H1 (cell line): ENCODE measurements at regions not wholly inside any gene's neighbourhood (a gene's known extent, or its start where the extent isn't known, plus 50 kb on each side); places are given as distances from the start of the nearest gene placed in this dataset.
A peak's percentile ranks its signal among the peaks of the same experiment; 100 is the strongest.

ENCODE experiments used
- CTCF ChIA-PET: fragments of 300-600 bp; sonication (Branson Sonifier 250); formaldehyde crosslinking; loops from one replicate; lab custom pipeline; 2021; ENCODE audit not compliant: partially characterized antibody; lab: Charles Lee
- POLR2A ChIA-PET: fragments of 300-600 bp; sonication (Branson Sonifier 250); formaldehyde crosslinking; loops from one replicate; lab custom pipeline; 2021; ENCODE audit warnings: inconsistent platforms; ENCODE audit not compliant: partially characterized antibody; lab: Charles Lee
- DNase-seq, 2 experiments: peaks; one replicate each; pipeline versions ENCODE4 v3.0.0 to v3.0.0-alpha.2; 2010 to 2022; ENCODE audit warnings: low spot score in 2 of 2, low read depth in 1 of 2, mixed read lengths in 1 of 2
- FAIRE-seq: peaks from 2 replicates; lab custom pipeline; 2011; peaks lifted over from hg19 to GRCh38; lab: Jason Lieb, UNC
- H2AFZ ChIP-seq: 2 replicates; pipeline ENCODE4 v1.8.1; 2012; ENCODE audit warnings: low read length, inconsistent platforms
- H2AK5ac ChIP-seq: 2 replicates; pipeline ENCODE4 v1.6.1; 2013; ENCODE audit warnings: low read depth, low read length
- H2BK120ac ChIP-seq: replicated peaks from 2 replicates; pipeline ENCODE3; 2013; ENCODE audit warnings: low read depth, low read length, inconsistent platforms
- H2BK12ac ChIP-seq: 2 replicates; pipeline ENCODE4 v1.6.1; 2013; ENCODE audit warnings: low read depth, low read length
- H2BK15ac ChIP-seq: 2 replicates; pipeline ENCODE4 v1.6.1; 2013; ENCODE audit warnings: low read length
- H2BK20ac ChIP-seq: 2 replicates; pipeline ENCODE4 v1.6.1; 2013; ENCODE audit warnings: low read length
- H2BK5ac ChIP-seq: 2 replicates; pipeline ENCODE4 v1.6.1; 2013; ENCODE audit warnings: low read depth, low read length
- H3K14ac ChIP-seq: 2 replicates; pipeline ENCODE4 v1.6.1; 2013; ENCODE audit warnings: inconsistent platforms; ENCODE audit not compliant: insufficient read length
- H3K18ac ChIP-seq: 2 replicates; pipeline ENCODE4 v1.6.1; 2013; ENCODE audit warnings: low read length; ENCODE audit errors: extremely low read depth
- H3K23ac ChIP-seq: 2 replicates; pipeline ENCODE4 v1.6.1; 2013; ENCODE audit warnings: inconsistent platforms; ENCODE audit not compliant: insufficient read length
- H3K23me2 ChIP-seq: 2 replicates; pipeline ENCODE4 v1.6.1; 2013; ENCODE audit warnings: low read depth, low read length
- H3K27ac ChIP-seq: 2 replicates; pipeline ENCODE4 v1.6.1; 2011; ENCODE audit warnings: low read depth, low read length, inconsistent platforms
- H3K27me3 ChIP-seq, 4 experiments: replicated peaks in 1 of 4; 1 replicate in 1 of 4; 2 replicates in 3 of 4; pipeline versions ENCODE4 v1.6.1 to v1.8.1; 2011 to 2013; ENCODE audit warnings: low read length in 3 of 4, mild to moderate bottlenecking in 3 of 4, inconsistent platforms in 2 of 4, mixed read lengths in 2 of 4, moderate library complexity in 1 of 4; ENCODE audit not compliant: control insufficient read depth in 3 of 4, insufficient read depth in 3 of 4; ENCODE audit errors: extremely low read depth in 1 of 4
- H3K36me3 ChIP-seq, 4 experiments: 2 replicates each; pipeline versions ENCODE4 v1.6.1 to v1.8.1; 2011 to 2013; ENCODE audit warnings: mild to moderate bottlenecking in 4 of 4, low read length in 3 of 4, moderate library complexity in 2 of 4, control low read depth in 1 of 4, inconsistent platforms in 1 of 4; ENCODE audit not compliant: insufficient read depth in 4 of 4, control insufficient read depth in 2 of 4
- H3K4ac ChIP-seq: replicated peaks from 2 replicates; pipeline ENCODE3; 2013; ENCODE audit warnings: low read length, low read depth, mixed read lengths, inconsistent platforms; ENCODE audit not compliant: insufficient read length
- H3K4me1 ChIP-seq, 4 experiments: replicated peaks in 1 of 4; 1 replicate in 1 of 4; 2 replicates in 3 of 4; pipeline versions ENCODE4 v1.6.1 to v1.8.1; 2011 to 2013; ENCODE audit warnings: low read length in 3 of 4, inconsistent platforms in 2 of 4, mixed read lengths in 1 of 4; ENCODE audit not compliant: insufficient read depth in 4 of 4, control insufficient read depth in 3 of 4
- H3K4me2 ChIP-seq, 2 experiments: 2 replicates each; pipeline versions ENCODE4 v1.6.1 to v1.8.1; 2011 to 2013; ENCODE audit warnings: low read depth in 2 of 2, low read length in 2 of 2, control low read depth in 1 of 2, inconsistent platforms in 1 of 2, mild to moderate bottlenecking in 1 of 2; ENCODE audit not compliant: insufficient read depth in 1 of 2
- H3K4me3 ChIP-seq, 4 experiments: fragments of 200-600, 300-600 bp in 1 of 4; sonication (generic), shearing (Covaris generic), sonication (Bioruptor Twin) in 1 of 4; 2 replicates each; pipeline versions ENCODE4 v1.5.1 to v1.8.1; 2011 to 2016; ENCODE audit warnings: low read length in 4 of 4, low read depth in 3 of 4, control low read depth in 2 of 4, inconsistent platforms in 2 of 4, mild to moderate bottlenecking in 2 of 4, mixed read lengths in 1 of 4, moderate library complexity in 1 of 4; ENCODE audit not compliant: insufficient read depth in 2 of 4; ENCODE audit errors: extremely low read depth in 1 of 4
- H3K56ac ChIP-seq: replicated peaks from 2 replicates; pipeline ENCODE3; 2013; ENCODE audit warnings: low read depth, mild to moderate bottlenecking, mixed read lengths, low read length, inconsistent platforms; ENCODE audit not compliant: insufficient read length
- H3K79me1 ChIP-seq: 2 replicates; pipeline ENCODE4 v1.6.1; 2013; ENCODE audit warnings: low read depth, low read length, control low read depth
- H3K79me2 ChIP-seq, 2 experiments: 2 replicates each; pipeline versions ENCODE4 v1.6.1 to v1.8.1; 2012 to 2013; ENCODE audit warnings: low read length in 2 of 2, mild to moderate bottlenecking in 2 of 2, inconsistent platforms in 1 of 2; ENCODE audit not compliant: insufficient read depth in 2 of 2, control insufficient read depth in 1 of 2
- H3K9ac ChIP-seq, 4 experiments: replicated peaks in 1 of 4; 1 replicate in 1 of 4; 2 replicates in 3 of 4; pipeline versions ENCODE4 v1.6.1 to v1.8.1; 2011 to 2013; ENCODE audit warnings: low read depth in 3 of 4, low read length in 3 of 4, control low read depth in 2 of 4, mild to moderate bottlenecking in 2 of 4, moderate library complexity in 2 of 4, inconsistent platforms in 1 of 4; ENCODE audit errors: extremely low read depth in 1 of 4
- H3K9me3 ChIP-seq, 2 experiments: 2 replicates each; pipeline versions ENCODE4 v1.6.1 to v1.8.1; 2012 to 2013; ENCODE audit warnings: mild to moderate bottlenecking in 2 of 2, moderate library complexity in 2 of 2, control low read depth in 1 of 2, inconsistent platforms in 1 of 2, low read depth in 1 of 2, low read length in 1 of 2, mixed read lengths in 1 of 2; ENCODE audit not compliant: insufficient read depth in 2 of 2
- H4K20me1 ChIP-seq, 2 experiments: replicated peaks in 1 of 2; 2 replicates each; pipeline versions ENCODE3 to v1.8.1; 2011 to 2013; ENCODE audit warnings: inconsistent platforms in 2 of 2, low read length in 2 of 2, mild to moderate bottlenecking in 1 of 2; ENCODE audit not compliant: insufficient read depth in 2 of 2, control insufficient read depth in 1 of 2
- H4K5ac ChIP-seq: 2 replicates; pipeline ENCODE4 v1.6.1; 2013; ENCODE audit warnings: low read length, low read depth, mixed read lengths, inconsistent platforms; ENCODE audit not compliant: insufficient read length
- H4K8ac ChIP-seq: 2 replicates; pipeline ENCODE4 v1.8.0; 2013; ENCODE audit warnings: mild to moderate bottlenecking, moderate library complexity, low read length, inconsistent platforms; ENCODE audit not compliant: insufficient read depth; ENCODE audit errors: extremely low read depth
- H4K91ac ChIP-seq: replicated peaks from 2 replicates; pipeline ENCODE3; 2013; ENCODE audit warnings: low read length, mixed read lengths, inconsistent platforms; ENCODE audit not compliant: insufficient read length
- BCL11A ChIP-seq, 2 experiments: IDR thresholded peaks; one replicate each; pipeline ENCODE4 v1.6.1; 2011; ENCODE audit warnings: low read depth in 2 of 2, low read length in 2 of 2, mild to moderate bottlenecking in 2 of 2
- EGR1 ChIP-seq: IDR thresholded peaks from 2 replicates; pipeline ENCODE4 v1.6.1; 2011; ENCODE audit warnings: low read depth, low read length, borderline replicate concordance
- EZH2 ChIP-seq: fragments of 200-600 bp; sonication (generic); IDR thresholded peaks from 2 replicates; pipeline ENCODE4 v1.7.1; 2012; ENCODE audit warnings: low read depth, mild to moderate bottlenecking, moderate library complexity, low read length, inconsistent platforms; ENCODE audit not compliant: severe bottlenecking
- MAFK ChIP-seq: IDR thresholded peaks from 2 replicates; pipeline ENCODE4 v1.6.1; 2012; ENCODE audit warnings: low read depth, mild to moderate bottlenecking, improper control_type of control experiment, low read length
- POU5F1 ChIP-seq: IDR thresholded peaks from 2 replicates; pipeline ENCODE4 v1.6.1; 2011; ENCODE audit warnings: low read depth, mild to moderate bottlenecking, low read length, moderate library complexity
- WGBS, 2 experiments: shearing (Covaris generic) in 1 of 2; methylation state at CpG; one replicate each; pipeline versions ENCODE4 v1.1.6 to v1.1.7; 2013 to 2015; ENCODE audit warnings: low lambda C conversion rate in 2 of 2, mixed read lengths in 2 of 2, inconsistent platforms in 1 of 2, low coverage in 1 of 2, missing lambda C conversion rate in 1 of 2; ENCODE audit not compliant: insufficient replicate concordance in 2 of 2, insufficient coverage in 1 of 2, insufficient read length in 1 of 2; ENCODE audit errors: extremely low coverage in 1 of 2, missing lambda C conversion rate in 1 of 2; 5-methylcytosine and 5-hydroxymethylcytosine counted together

DNA sequence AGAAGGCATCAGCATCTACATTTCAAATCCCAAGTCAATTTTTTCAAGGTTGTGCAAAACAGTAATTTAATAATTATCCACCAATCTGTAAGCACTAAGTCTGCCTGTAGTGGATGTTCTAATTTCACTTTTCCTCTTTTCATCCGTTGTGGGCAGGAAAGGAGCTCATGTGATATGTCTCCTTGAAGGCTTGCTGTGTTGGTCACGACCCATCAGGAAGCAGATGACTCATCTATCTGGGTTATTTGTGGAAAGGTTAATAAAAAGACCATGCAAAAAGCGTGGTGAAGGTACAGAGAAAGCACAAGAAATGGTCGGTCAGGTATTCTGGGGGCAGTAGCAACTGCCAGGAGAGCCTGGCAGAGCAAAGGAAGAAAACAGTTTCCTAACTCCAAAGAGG, 476.7 kb upstream of the RAB6C start:
- ChIA-PET POLR2A (no interaction called here), CTCF (no interaction called here)
- Histone ChIP-seq H4K91ac (no peak overlapping the region), H3K18ac (no peak overlapping the region), H3K56ac (no peak overlapping the region), H3K4me1 (no peaks in the 10 kb centered on the region), H4K8ac (no peak overlapping the region), H2BK5ac (no peak overlapping the region), H2BK15ac (no peak overlapping the region), H3K4me3 (no peak overlapping the region), H2AK5ac (no peak overlapping the region), H3K27me3 (no peaks in the 10 kb centered on the region), H3K4ac (no peak overlapping the region), H3K9ac (no peak overlapping the region), H3K4me2 (no peak overlapping the region), H3K36me3 (no peaks in the 10 kb centered on the region), H2AFZ (peak overlapping the region; percentile 76; the same call in 1 of the 2 replicates), H2BK12ac (no peak overlapping the region), H3K23ac (no peak overlapping the region), H2BK120ac (no peak overlapping the region), H4K20me1 (no peaks in the 10 kb centered on the region), H4K5ac (no peak overlapping the region), H3K23me2 (no peaks in the 10 kb centered on the region), H3K27ac (no peak overlapping the region), H3K9me3 (no peaks in the 10 kb centered on the region), H3K79me2 (no peaks in the 10 kb centered on the region), H2BK20ac (no peak overlapping the region), H3K79me1 (no peaks in the 10 kb centered on the region), H3K14ac (no peak overlapping the region)
- no peak for DNase-seq
- no peak for FAIRE-seq
- WGBS, 2 experiments, result 84% methylated on average over 4 of the region's 4 CpGs; no CpG with 5 or more reads in 1 of the 2 experiments
- TF ChIP-seq EZH2 (no peak), POU5F1 (no peak), EGR1 (no peak), BCL11A (IDR thresholded peaks at IDR 0.05; ENCODE audit: low read depth in 2 of 2, low read length in 2 of 2) (no peak), MAFK (no peak)
